Right lobe of liver (tissue), 6 donors: ENCODE measurements at regions not wholly inside any gene's neighbourhood (a gene's known extent, or its start where the extent isn't known, plus 50 kb on each side); places are given as distances from the start of the nearest gene placed in this dataset.

Source experiments
- ATAC-seq, 4 donors: fragments of 200-7000 bp; cut with Tn5 transposase; one replicate each; pipeline ENCODE4 v1.9.1; 2020; ENCODE audit warnings: mild to moderate bottlenecking in 4 of 4, moderate library complexity in 4 of 4
- DNase-seq, 3 donors: peaks; one replicate each; pipeline ENCODE4 v3.0.0-alpha.2; 2020
- H3K27ac ChIP-seq, 3 donors: fragments of 200-600 bp; one replicate each; pipeline ENCODE4 v1.8.0; 2022
- H3K27me3 ChIP-seq, 2 donors: fragments of 200-600 bp; one replicate each; pipeline ENCODE4 v1.8.0; 2022
- H3K36me3 ChIP-seq, 4 donors: fragments of 200-600 bp; sonication (generic) in 1 of 4; one replicate each; pipeline versions ENCODE4 v1.5.1 to v1.8.0; 2017 to 2022; ENCODE audit warnings: control low read depth in 1 of 4
- H3K4me1 ChIP-seq, 4 donors: fragments of 200-600 bp; sonication (generic) in 1 of 4; one replicate each; pipeline versions ENCODE4 v1.5.1 to v1.8.0; 2017 to 2022; ENCODE audit warnings: control low read depth in 1 of 4
- H3K4me3 ChIP-seq, 3 donors: fragments of 200-600 bp; one replicate each; pipeline ENCODE4 v1.8.0; 2022
- H3K9me3 ChIP-seq, 4 donors: fragments of 200-600 bp; sonication (generic) in 1 of 4; one replicate each; pipeline versions ENCODE4 v1.5.1 to v1.8.0; 2017 to 2022; ENCODE audit warnings: control low read depth in 1 of 4
- POLR2A ChIP-seq: fragments of 450-650 bp; IDR thresholded peaks from one replicate; pipeline ENCODE4 v1.6.1; 2017; ENCODE audit warnings: antibody characterized with exemption, mild to moderate bottlenecking
- WGBS: methylation state at CpG from one replicate; pipeline ENCODE4 v1.1.6; 2018; ENCODE audit warnings: low coverage, low lambda C conversion rate; ENCODE audit not compliant: insufficient coverage; ENCODE audit errors: missing lambda C conversion rate; 5-methylcytosine and 5-hydroxymethylcytosine counted together
- intact Hi-C, 2 donors: fragments of 100-400 bp; cut with DNase I; formaldehyde crosslinking; loops; one replicate each; pipeline versions ENCODE4 v1.11.2 to v1.14.1; 2022
- TF ChIP-seq, protein P1 (sequence below), 4 donors: fragments of 200-600 bp in 3 of 4; fragments of 450-650 bp in 1 of 4; IDR thresholded peaks; one replicate each; pipeline versions ENCODE4 v1.5.1 to v1.8.0; 2016 to 2022; ENCODE audit warnings: antibody characterized with exemption in 4 of 4, mild to moderate bottlenecking in 2 of 4
- donor health status: DM: no; HTN: yes; CAD: no.
- donor health status: DM: no; HTN: no; CAD: no.
- donor health status: DM: no; HTN: no; CAD: no.
- donor health status: DM: no; HTN: yes; CAD: no.
- donor health status: DM: no; HTN: yes; CAD: no.

- WGBS = 0% methylated on average over 1 of the region's 1 CpG
- H3K36me3 ChIP-seq = no peaks in the 10 kb centered on the region
Observed at GRCh38 chr6:112745765-112746164, 398.6 kb downstream of the RFPL4B start.

GRCh38 chr6:112749673-112750072 lies 402.5 kb downstream of the RFPL4B start:
- ATAC-seq = no peak
- no peaks in the 10 kb centered on the region for H3K9me3 ChIP-seq
- H3K27me3 ChIP-seq = no peaks in the 10 kb centered on the region
- 67% methylated on average over 5 of the region's 5 CpGs for WGBS
- no peaks in the 10 kb centered on the region for H3K36me3 ChIP-seq
- intact Hi-C loops = no loop called here
- no peak overlapping the region for H3K27ac ChIP-seq
- no peak for DNase-seq
- no peak for TF ChIP-seq POLR2A
- TF ChIP-seq, protein P1, sequence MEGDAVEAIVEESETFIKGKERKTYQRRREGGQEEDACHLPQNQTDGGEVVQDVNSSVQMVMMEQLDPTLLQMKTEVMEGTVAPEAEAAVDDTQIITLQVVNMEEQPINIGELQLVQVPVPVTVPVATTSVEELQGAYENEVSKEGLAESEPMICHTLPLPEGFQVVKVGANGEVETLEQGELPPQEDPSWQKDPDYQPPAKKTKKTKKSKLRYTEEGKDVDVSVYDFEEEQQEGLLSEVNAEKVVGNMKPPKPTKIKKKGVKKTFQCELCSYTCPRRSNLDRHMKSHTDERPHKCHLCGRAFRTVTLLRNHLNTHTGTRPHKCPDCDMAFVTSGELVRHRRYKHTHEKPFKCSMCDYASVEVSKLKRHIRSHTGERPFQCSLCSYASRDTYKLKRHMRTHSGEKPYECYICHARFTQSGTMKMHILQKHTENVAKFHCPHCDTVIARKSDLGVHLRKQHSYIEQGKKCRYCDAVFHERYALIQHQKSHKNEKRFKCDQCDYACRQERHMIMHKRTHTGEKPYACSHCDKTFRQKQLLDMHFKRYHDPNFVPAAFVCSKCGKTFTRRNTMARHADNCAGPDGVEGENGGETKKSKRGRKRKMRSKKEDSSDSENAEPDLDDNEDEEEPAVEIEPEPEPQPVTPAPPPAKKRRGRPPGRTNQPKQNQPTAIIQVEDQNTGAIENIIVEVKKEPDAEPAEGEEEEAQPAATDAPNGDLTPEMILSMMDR (IDR thresholded peaks at IDR 0.05) = no peak
- no peak overlapping the region for H3K4me3 ChIP-seq
- no peaks in the 10 kb centered on the region for H3K4me1 ChIP-seq

More at GRCh38 chr6:112745765-112746164, 398.6 kb downstream of the RFPL4B start:
- H3K4me3 ChIP-seq = no peak overlapping the region
- DNase-seq (no peak), ATAC-seq (no peak)
- H3K27ac ChIP-seq = no peak overlapping the region
- H3K4me1 ChIP-seq = no peaks in the 10 kb centered on the region
- intact Hi-C loops = no loop called here
- H3K27me3 ChIP-seq = no peaks in the 10 kb centered on the region
- no peaks in the 10 kb centered on the region for H3K9me3 ChIP-seq
- no peak for TF ChIP-seq POLR2A
- TF ChIP-seq, protein P1 (IDR thresholded peaks at IDR 0.05) = no peak

DNA sequence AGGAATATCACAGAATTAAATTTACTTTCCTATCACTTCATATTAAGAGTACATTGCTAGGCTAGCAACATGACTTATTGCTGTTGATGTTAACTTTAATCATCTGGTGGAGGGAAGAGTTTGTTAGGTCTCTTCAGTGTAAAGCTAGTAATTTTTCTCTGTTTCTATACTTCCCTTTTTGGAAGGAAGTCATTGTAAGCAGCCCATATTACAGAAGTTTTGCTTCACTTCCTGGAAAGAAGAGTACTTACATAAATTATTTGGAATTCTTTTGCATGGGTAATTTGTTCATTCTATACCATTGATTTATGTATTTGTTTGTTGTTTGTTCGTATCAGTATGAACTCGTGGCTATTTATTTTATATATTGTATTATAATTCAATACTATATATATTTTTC lies 405.2 kb downstream of the RFPL4B start:
- H3K27ac ChIP-seq = no peak overlapping the region
- ATAC-seq (no peak), DNase-seq (no peak)
- no peaks in the 10 kb centered on the region for H3K36me3 ChIP-seq
- no peak overlapping the region for H3K4me3 ChIP-seq
- TF ChIP-seq, protein P1 (IDR thresholded peaks at IDR 0.05) = no peak
- TF ChIP-seq POLR2A = no peak
- WGBS = 10% methylated on average over 2 of the region's 2 CpGs
- H3K4me1 ChIP-seq = no peaks in the 10 kb centered on the region
- H3K27me3 ChIP-seq = no peaks in the 10 kb centered on the region
- intact Hi-C loops = no loop called here
- no peaks in the 10 kb centered on the region for H3K9me3 ChIP-seq

DNA sequence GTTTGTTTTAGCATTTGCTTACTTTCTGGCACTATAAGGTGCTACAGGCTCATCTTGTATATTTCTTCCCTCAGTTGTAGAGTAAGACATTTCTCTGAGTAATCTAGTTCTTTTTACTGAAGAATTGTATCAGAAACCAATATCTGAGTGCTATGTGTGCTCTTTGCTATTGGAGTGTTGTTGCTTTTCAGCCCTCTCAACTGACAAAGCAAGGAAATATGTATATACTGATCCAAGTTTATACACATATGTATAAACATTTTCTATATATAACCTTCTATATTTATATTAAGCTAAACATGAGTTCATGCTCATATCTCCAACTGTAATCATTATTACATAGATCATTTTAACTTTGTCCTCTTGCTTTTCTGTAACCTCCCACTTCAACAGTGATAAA lies 405.7 kb downstream of the RFPL4B start:
- DNase-seq (no peak), ATAC-seq (no peak)
- H3K4me3 ChIP-seq = no peak overlapping the region
- intact Hi-C loops = no loop called here
- no peaks in the 10 kb centered on the region for H3K27me3 ChIP-seq
- H3K4me1 ChIP-seq = no peaks in the 10 kb centered on the region
- no peaks in the 10 kb centered on the region for H3K9me3 ChIP-seq
- H3K27ac ChIP-seq = no peak overlapping the region
- H3K36me3 ChIP-seq = no peaks in the 10 kb centered on the region
- TF ChIP-seq, protein P1 (IDR thresholded peaks at IDR 0.05) = no peak
- TF ChIP-seq POLR2A = no peak

GRCh38 chr6:112760831-112761230 lies 413.7 kb downstream of the RFPL4B start:
- Histone ChIP-seq H3K27ac (no peak overlapping the region), H3K9me3 (no peaks in the 10 kb centered on the region), H3K27me3 (no peaks in the 10 kb centered on the region), H3K36me3 (no peaks in the 10 kb centered on the region), H3K4me1 (no peaks in the 10 kb centered on the region), H3K4me3 (no peak overlapping the region)
- ATAC-seq = no peak
- intact Hi-C loops = no loop called here
- DNase-seq = no peak
- TF ChIP-seq, protein P1 (IDR thresholded peaks at IDR 0.05) = no peak
- TF ChIP-seq POLR2A = no peak
